ENCODE measurements at regions not wholly inside any gene's neighbourhood (a gene's known extent, or its start where the extent isn't known, plus 50 kb on each side); places are given as distances from the start of the nearest gene placed in this dataset.

GRCh38 chr6:90707246-90707645, 120.4 kb upstream of the MAP3K7 start:
- Mint-ChIP-seq H3K27ac (no peak overlapping the region), H3K36me3 (ENCODE audit: insufficient read depth in 1 of 3, low read depth in 3 of 3) (no peaks in the 10 kb centered on the region), H3K4me3 (no peak overlapping the region), H3K4me1 (peaks cover 11 to 12% of the 10 kb centered on the region in 2 experiments), H3K9me3 (no peaks in the 10 kb centered on the region), H3K27me3 (ENCODE audit: low read depth) (no peaks in the 10 kb centered on the region)
- Histone ChIP-seq H2AFZ (ENCODE audit: low read length) (no peak overlapping the region), H2BK120ac (ENCODE audit: low read depth, low read length, poor library complexity, severe bottlenecking) (no peak overlapping the region), H4K20me1 (ENCODE audit: control insufficient read depth, insufficient read depth, insufficient read length) (no peaks in the 10 kb centered on the region), H3K27me3 (ENCODE audit: insufficient read depth, low read length) (no peaks in the 10 kb centered on the region), H3K79me2 (ENCODE audit: insufficient read depth, low read length) (no peaks in the 10 kb centered on the region), H3K79me1 (ENCODE audit: insufficient read depth, low read depth, low read length, poor library complexity, severe bottlenecking) (no peaks in the 10 kb centered on the region), H2BK20ac (ENCODE audit: low read depth, low read length, poor library complexity, severe bottlenecking) (no peak overlapping the region), H3K23ac (ENCODE audit: insufficient read length, low read depth, low read length) (no peak overlapping the region), H3K9ac (ENCODE audit: extremely low read depth, insufficient read length, low read length) (no peak overlapping the region), H3K56ac (ENCODE audit: insufficient read length, low read depth, low read length) (no peak overlapping the region), H3K9me3 (ENCODE audit: control insufficient read depth, low read depth, low read length) (no peaks in the 10 kb centered on the region), H3K14ac (ENCODE audit: insufficient read depth, low read length) (no peak overlapping the region), H3K4me2 (ENCODE audit: insufficient read depth, insufficient read length, low read length) (no peak overlapping the region), H3K18ac (ENCODE audit: insufficient read length, low read depth, low read length) (no peak overlapping the region), H3K4me1 (ENCODE audit: insufficient read depth, low read length) (peaks cover 4% of the 10 kb centered on the region; the same call in 1 of the 2 replicates), H3K4ac (ENCODE audit: low read depth, low read length) (no peak overlapping the region), H4K91ac (ENCODE audit: insufficient read length, low read depth, low read length) (peak overlapping the region; percentile 26), H3K23me2 (ENCODE audit: insufficient read length, low read depth, low read length, poor library complexity, severe bottlenecking) (no peaks in the 10 kb centered on the region), H4K5ac (ENCODE audit: insufficient read length, low read depth, low read length) (no peak overlapping the region), H2BK5ac (ENCODE audit: insufficient read length, low read length) (no peak overlapping the region), H2AK5ac (ENCODE audit: insufficient read length, low read length) (no peak overlapping the region), H4K8ac (replicated peaks; ENCODE audit: insufficient read length, low read depth, low read length) (no peak overlapping the region), H3T11ph (ENCODE audit: low read length) (no peak overlapping the region), H2BK15ac (ENCODE audit: low read depth, low read length) (no peak overlapping the region), H2BK12ac (ENCODE audit: insufficient read length, low read depth, low read length) (no peak overlapping the region), H3K27ac (ENCODE audit: insufficient read length, low read depth, low read length) (no peak overlapping the region)
- no peak for DNase-seq
- TF ChIP-seq CTCF (conservative IDR thresholded peaks at IDR 0.05): no peak
- no CpG with 5 or more reads among the region's 2 CpGs for WGBS (ENCODE audit: extremely low coverage, insufficient read length, low lambda C conversion rate)

Data from H9 (cell line).